Esophagus muscularis mucosa (tissue), 3 donors: ENCODE measurements at regions not wholly inside any gene's neighbourhood (a gene's known extent, or its start where the extent isn't known, plus 50 kb on each side); places are given as distances from the start of the nearest gene placed in this dataset.
"Not testable (repeated sequence)": the region's sequence is repeated elsewhere in the genome, so short reads cannot be mapped to it uniquely, and the experiment has no call there.

ENCODE experiments used
- CTCF ChIP-seq, 3 experiments: fragments of 200-600 bp in 2 of 3; fragments of 450-650 bp in 1 of 3; sonication (generic) in 2 of 3; IDR thresholded peaks; one replicate each; pipeline ENCODE4 v1.5.1; 2017 to 2019; ENCODE audit warnings: antibody characterized with exemption in 3 of 3, mild to moderate bottlenecking in 2 of 3, moderate library complexity in 1 of 3
- POLR2A ChIP-seq: fragments of 450-650 bp; IDR thresholded peaks from one replicate; pipeline ENCODE4 v1.6.1; 2017; ENCODE audit warnings: antibody characterized with exemption, moderate library complexity, mild to moderate bottlenecking, low read depth
- POLR2AphosphoS5 ChIP-seq, 2 donors: sonication (generic); formaldehyde crosslinking; IDR thresholded peaks; one replicate each; pipeline ENCODE4 v1.6.1; 2017; ENCODE audit warnings: antibody characterized with exemption in 2 of 2

GRCh38 chr1:171413557-171413956 lies 71.8 kb upstream of the PRRC2C start:
- not testable (repeated sequence) for TF ChIP-seq CTCF (IDR thresholded peaks at IDR 0.05); POLR2A; POLR2AphosphoS5 (IDR thresholded peaks at IDR 0.05)
